GM23248 (cell line): ENCODE measurements at regions not wholly inside any gene's neighbourhood (a gene's known extent, or its start where the extent isn't known, plus 50 kb on each side); places are given as distances from the start of the nearest gene placed in this dataset.
"Not testable (repeated sequence)": the region's sequence is repeated elsewhere in the genome, so short reads cannot be mapped to it uniquely, and the experiment has no call there.

Experiments
- DNase-seq: peaks from one replicate; pipeline ENCODE4 v3.0.0-alpha.2; 2015
- H2AFZ ChIP-seq: fragments of 200-600 bp; sonication (generic); 2 replicates; pipeline ENCODE4 v1.6.1; 2016; ENCODE audit warnings: antibody characterized with exemption
- H3F3A ChIP-seq: fragments of 200-600 bp; sonication (generic); 2 replicates; pipeline ENCODE4 v1.6.1; 2016; ENCODE audit warnings: mild to moderate bottlenecking, antibody characterized with exemption, mixed run types; ENCODE audit not compliant: insufficient read depth
- H3K27ac ChIP-seq: fragments of 200-600 bp; sonication (generic); 2 replicates; pipeline ENCODE4 v1.5.1; 2016; ENCODE audit warnings: mild to moderate bottlenecking
- H3K27me3 ChIP-seq: fragments of 200-600 bp; sonication (generic); replicated peaks from 2 replicates; pipeline ENCODE4 v1.6.1; 2016; ENCODE audit warnings: mild to moderate bottlenecking; ENCODE audit not compliant: insufficient read depth
- H3K36me3 ChIP-seq: fragments of 200-600 bp; sonication (generic); 2 replicates; pipeline ENCODE4 v1.6.1; 2016; ENCODE audit warnings: low read depth, mild to moderate bottlenecking
- H3K4me1 ChIP-seq: fragments of 200-600 bp; sonication (generic); 2 replicates; pipeline ENCODE4 v1.6.1; 2016; ENCODE audit warnings: mild to moderate bottlenecking; ENCODE audit not compliant: insufficient read depth
- H3K4me2 ChIP-seq: fragments of 200-600 bp; sonication (generic); one replicate; pipeline ENCODE4 v1.6.1; 2016; ENCODE audit warnings: mild to moderate bottlenecking; ENCODE audit not compliant: unreplicated experiment
- H3K4me3 ChIP-seq: fragments of 200-600 bp; sonication (generic); 2 replicates; pipeline ENCODE4 v1.5.1; 2016; ENCODE audit warnings: mild to moderate bottlenecking
- H3K79me2 ChIP-seq: fragments of 200-600 bp; sonication (generic); 2 replicates; pipeline ENCODE4 v1.6.1; 2016; ENCODE audit warnings: mild to moderate bottlenecking; ENCODE audit not compliant: insufficient read depth
- H3K9ac ChIP-seq: fragments of 200-600 bp; sonication (generic); 2 replicates; pipeline ENCODE4 v1.6.1; 2016; ENCODE audit warnings: mild to moderate bottlenecking
- H3K9me2 ChIP-seq: fragments of 200-600 bp; sonication (generic); 2 replicates; pipeline ENCODE4 v1.6.1; 2016; ENCODE audit warnings: mixed run types, mild to moderate bottlenecking, moderate library complexity; ENCODE audit not compliant: insufficient read depth
- H3K9me3 ChIP-seq: fragments of 200-600 bp; sonication (generic); one replicate; pipeline ENCODE4 v1.6.1; 2017; ENCODE audit warnings: low read depth
- H4K20me1 ChIP-seq: fragments of 200-600 bp; sonication (generic); 2 replicates; pipeline ENCODE4 v1.6.0; 2016; ENCODE audit not compliant: insufficient read depth
- EZH2 ChIP-seq: fragments of 200-600 bp; sonication (generic); IDR thresholded peaks from 2 replicates; pipeline ENCODE4 v1.6.1; 2018; ENCODE audit warnings: antibody characterized with exemption, mild to moderate bottlenecking; ENCODE audit not compliant: insufficient read depth, poor library complexity, severe bottlenecking
- EZH2phosphoT487 ChIP-seq: fragments of 200-600 bp; sonication (generic); IDR thresholded peaks from 2 replicates; pipeline ENCODE4 v1.6.1; 2018; ENCODE audit warnings: antibody characterized with exemption, moderate library complexity, mild to moderate bottlenecking, low read depth; ENCODE audit not compliant: insufficient read depth
- WGBS, 2 experiments: methylation state at CpG; one replicate each; pipeline ENCODE4 v1.1.6; 2015 to 2017; ENCODE audit warnings: low lambda C conversion rate in 2 of 2, low coverage in 1 of 2; ENCODE audit errors: missing lambda C conversion rate in 2 of 2; 5-methylcytosine and 5-hydroxymethylcytosine counted together
- in situ Hi-C: fragments of 300-500 bp; cut with MboI; formaldehyde crosslinking; loops from 2 replicates; pipeline ENCODE4 v1.15.0; 2020

GRCh38 chr5:44997506-44997905 lies 188.8 kb downstream of the MRPS30 start:
- Histone ChIP-seq H3K36me3 (no peaks in the 10 kb centered on the region), H3K9me2 (no peaks in the 10 kb centered on the region), H3K4me2 (no peak overlapping the region), H3F3A (no peaks in the 10 kb centered on the region), H3K9me3 (no peaks in the 10 kb centered on the region), H3K79me2 (no peaks in the 10 kb centered on the region), H2AFZ (no peak overlapping the region), H4K20me1 (no peaks in the 10 kb centered on the region), H3K9ac (no peak overlapping the region), H3K4me1 (no peaks in the 10 kb centered on the region), H3K27me3 (no peaks in the 10 kb centered on the region), H3K27ac (no peak overlapping the region), H3K4me3 (no peak overlapping the region)
- in situ Hi-C loops: no loop called here
- 19 to 39% methylated on average over 1 of the region's 1 CpG for WGBS, 2 experiments
- TF ChIP-seq EZH2phosphoT487: no peak
- TF ChIP-seq EZH2: no peak
- DNase-seq: no peak

GRCh38 chr5:45007102-45007501 lies 198.4 kb downstream of the MRPS30 start:
- in situ Hi-C loops: not testable (repeated sequence)

GRCh38 chr5:45017568-45017967 lies 208.8 kb downstream of the MRPS30 start:
- Histone ChIP-seq H3K9me3 (no peaks in the 10 kb centered on the region), H3K27me3 (no peaks in the 10 kb centered on the region), H3K9me2 (no peaks in the 10 kb centered on the region), H3K4me3 (no peak overlapping the region), H3F3A (no peaks in the 10 kb centered on the region), H4K20me1 (no peaks in the 10 kb centered on the region), H3K27ac (no peak overlapping the region), H3K9ac (no peak overlapping the region), H3K36me3 (no peaks in the 10 kb centered on the region), H2AFZ (no peak overlapping the region), H3K4me2 (no peak overlapping the region), H3K4me1 (no peaks in the 10 kb centered on the region), H3K79me2 (no peaks in the 10 kb centered on the region)
- TF ChIP-seq EZH2 (no peak), EZH2phosphoT487 (no peak)
- in situ Hi-C loops: no loop called here
- 27% methylated on average over 4 of the region's 4 CpGs for WGBS, 2 experiments
- no peak for DNase-seq

More at GRCh38 chr5:45007102-45007501, 198.4 kb downstream of the MRPS30 start:
- H3K9ac ChIP-seq, H3K27me3 ChIP-seq, H3K79me2 ChIP-seq, H3F3A ChIP-seq, DNase-seq, H3K4me2 ChIP-seq, H3K9me3 ChIP-seq, H2AFZ ChIP-seq, H3K4me1 ChIP-seq, H3K27ac ChIP-seq, H3K9me2 ChIP-seq, H4K20me1 ChIP-seq, H3K36me3 ChIP-seq, H3K4me3 ChIP-seq: not testable (repeated sequence)
- WGBS, 2 experiments: 21 to 36% methylated on average over 6 of the region's 6 CpGs

GRCh38 chr5:45029553-45029952 lies 220.8 kb downstream of the MRPS30 start:
- H3K4me2 ChIP-seq: no peak overlapping the region
- H3F3A ChIP-seq: no peaks in the 10 kb centered on the region
- no peaks in the 10 kb centered on the region for H3K36me3 ChIP-seq
- 2 to 3% methylated on average over 2 of the region's 2 CpGs for WGBS, 2 experiments
- H2AFZ ChIP-seq: no peak overlapping the region
- in situ Hi-C loops: no loop called here
- H3K4me3 ChIP-seq: no peak overlapping the region
- no peaks in the 10 kb centered on the region for H4K20me1 ChIP-seq
- H3K79me2 ChIP-seq: no peaks in the 10 kb centered on the region
- H3K9me3 ChIP-seq: no peaks in the 10 kb centered on the region
- H3K4me1 ChIP-seq: no peaks in the 10 kb centered on the region
- H3K27me3 ChIP-seq: no peaks in the 10 kb centered on the region
- no peak for TF ChIP-seq EZH2phosphoT487
- TF ChIP-seq EZH2: no peak
- no peaks in the 10 kb centered on the region for H3K9me2 ChIP-seq
- no peak for DNase-seq
- no peak overlapping the region for H3K9ac ChIP-seq
- H3K27ac ChIP-seq: no peak overlapping the region

GRCh38 chr5:45035991-45036390 lies 227.2 kb downstream of the MRPS30 start:
- no peaks in the 10 kb centered on the region for H4K20me1 ChIP-seq
- DNase-seq: no peak
- H3K4me1 ChIP-seq: no peaks in the 10 kb centered on the region
- no peak overlapping the region for H2AFZ ChIP-seq
- H3K4me2 ChIP-seq: no peak overlapping the region
- no peak overlapping the region for H3K9ac ChIP-seq
- no peaks in the 10 kb centered on the region for H3K9me3 ChIP-seq
- no peaks in the 10 kb centered on the region for H3K9me2 ChIP-seq
- TF ChIP-seq EZH2: no peak
- TF ChIP-seq EZH2phosphoT487: no peak
- no peak overlapping the region for H3K27ac ChIP-seq
- H3F3A ChIP-seq: no peaks in the 10 kb centered on the region
- in situ Hi-C loops: no loop called here
- H3K79me2 ChIP-seq: no peaks in the 10 kb centered on the region
- no peaks in the 10 kb centered on the region for H3K27me3 ChIP-seq
- H3K36me3 ChIP-seq: no peaks in the 10 kb centered on the region
- 36 to 42% methylated on average over 1 of the region's 1 CpG for WGBS, 2 experiments
- no peak overlapping the region for H3K4me3 ChIP-seq
